Astrocyte of the spinal cord (primary cell): ENCODE measurements at regions not wholly inside any gene's neighbourhood (a gene's known extent, or its start where the extent isn't known, plus 50 kb on each side); places are given as distances from the start of the nearest gene placed in this dataset.

Experiments
- DNase-seq: peaks from one replicate; pipeline ENCODE4 v3.0.0; 2011; ENCODE audit warnings: low read depth, low spot score
- H3K4me3 ChIP-seq: 2 replicates; pipeline ENCODE4 v1.5.1; 2011; ENCODE audit warnings: low read depth, mild to moderate bottlenecking, low read length, moderate library complexity
- CTCF ChIP-seq: IDR thresholded peaks from 2 replicates; pipeline ENCODE4 v1.5.1; 2012; ENCODE audit warnings: low read depth, mild to moderate bottlenecking, low read length, inconsistent platforms
- in situ Hi-C: cut with HindIII; loops from 2 replicates; pipeline ENCODE4 v1.10.0; 2017; ENCODE audit warnings: low sequenced_read_pairs

GRCh38 chr2:195313962-195314361, 343.1 kb upstream of the SLC39A10 start:
- in situ Hi-C loops: no loop called here
- DNase-seq: no peak
- no peak overlapping the region for H3K4me3 ChIP-seq
- no peak for TF ChIP-seq CTCF

GRCh38 chr2:195312662-195313061, 344.4 kb upstream of the SLC39A10 start:
- H3K4me3 ChIP-seq: no peak overlapping the region
- no peak for DNase-seq
- TF ChIP-seq CTCF: no peak
- in situ Hi-C loops: no loop called here

- in situ Hi-C loops: no loop called here
- DNase-seq: no peak
- no peak for TF ChIP-seq CTCF
- no peak overlapping the region for H3K4me3 ChIP-seq
Measured at GRCh38 chr2:195308163-195308562, 348.9 kb upstream of the SLC39A10 start.

- in situ Hi-C loops: no loop called here
- no peak overlapping the region for H3K4me3 ChIP-seq
- no peak for DNase-seq
- TF ChIP-seq CTCF: no peak
Measured at GRCh38 chr2:195307751-195308150, 349.3 kb upstream of the SLC39A10 start.

- peak; percentile 21 for DNase-seq
- in situ Hi-C loops: no loop called here
- H3K4me3 ChIP-seq: no peak overlapping the region
- peak; percentile 40 for TF ChIP-seq CTCF
Measured at GRCh38 chr2:195304310-195304709, 352.7 kb upstream of the SLC39A10 start.

GRCh38 chr2:195300631-195301030, 356.4 kb upstream of the SLC39A10 start:
- no peak for DNase-seq
- no peak for TF ChIP-seq CTCF
- in situ Hi-C loops: no loop called here
- no peak overlapping the region for H3K4me3 ChIP-seq

- in situ Hi-C loops: no loop called here
- H3K4me3 ChIP-seq: no peak overlapping the region
- no peak for DNase-seq
- no peak for TF ChIP-seq CTCF
Measured at GRCh38 chr2:195299600-195299999, 357.4 kb upstream of the SLC39A10 start.
